NT2/D1 (cell line): ENCODE measurements at regions not wholly inside any gene's neighbourhood (a gene's known extent, or its start where the extent isn't known, plus 50 kb on each side); places are given as distances from the start of the nearest gene placed in this dataset.
"Not testable (repeated sequence)": the region's sequence is repeated elsewhere in the genome, so short reads cannot be mapped to it uniquely, and the experiment has no call there.

ENCODE experiments used
- DNase-seq: peaks from one replicate; pipeline ENCODE4 v3.0.0-alpha.2; 2011; ENCODE audit warnings: low read depth, low spot score
- H3K27me3 ChIP-seq: 2 replicates; pipeline ENCODE4 v1.6.0; 2011; ENCODE audit warnings: mild to moderate bottlenecking; ENCODE audit not compliant: insufficient read length, insufficient read depth
- H3K36me3 ChIP-seq: 2 replicates; pipeline ENCODE4 v1.6.1; 2011; ENCODE audit warnings: mild to moderate bottlenecking, low read length, mixed read lengths; ENCODE audit not compliant: insufficient read depth, insufficient read length
- H3K4me1 ChIP-seq: 2 replicates; pipeline ENCODE4 v1.5.1; 2011; ENCODE audit not compliant: insufficient read depth, insufficient read length
- H3K4me3 ChIP-seq: 2 replicates; pipeline ENCODE4 v1.5.1; 2011; ENCODE audit warnings: low read depth; ENCODE audit not compliant: insufficient read length
- H3K9ac ChIP-seq: 2 replicates; pipeline ENCODE4 v1.6.0; 2011; ENCODE audit warnings: low read depth; ENCODE audit not compliant: insufficient read length
- H3K9me3 ChIP-seq: 2 replicates; pipeline ENCODE4 v1.5.1; 2011; ENCODE audit warnings: mild to moderate bottlenecking, low read length; ENCODE audit not compliant: insufficient read depth
- SUZ12 ChIP-seq: IDR thresholded peaks from 2 replicates; pipeline ENCODE4 v1.6.1; 2011; ENCODE audit not compliant: insufficient read length, insufficient read depth; ENCODE audit errors: extremely low read depth
- YY1 ChIP-seq: IDR thresholded peaks from 2 replicates; pipeline ENCODE4 v1.6.1; 2011; ENCODE audit not compliant: insufficient read length, insufficient read depth
- ZNF274 ChIP-seq: IDR thresholded peaks from 2 replicates; pipeline ENCODE4 v1.6.1; 2011; ENCODE audit warnings: mild to moderate bottlenecking, low read depth, low read length

DNA sequence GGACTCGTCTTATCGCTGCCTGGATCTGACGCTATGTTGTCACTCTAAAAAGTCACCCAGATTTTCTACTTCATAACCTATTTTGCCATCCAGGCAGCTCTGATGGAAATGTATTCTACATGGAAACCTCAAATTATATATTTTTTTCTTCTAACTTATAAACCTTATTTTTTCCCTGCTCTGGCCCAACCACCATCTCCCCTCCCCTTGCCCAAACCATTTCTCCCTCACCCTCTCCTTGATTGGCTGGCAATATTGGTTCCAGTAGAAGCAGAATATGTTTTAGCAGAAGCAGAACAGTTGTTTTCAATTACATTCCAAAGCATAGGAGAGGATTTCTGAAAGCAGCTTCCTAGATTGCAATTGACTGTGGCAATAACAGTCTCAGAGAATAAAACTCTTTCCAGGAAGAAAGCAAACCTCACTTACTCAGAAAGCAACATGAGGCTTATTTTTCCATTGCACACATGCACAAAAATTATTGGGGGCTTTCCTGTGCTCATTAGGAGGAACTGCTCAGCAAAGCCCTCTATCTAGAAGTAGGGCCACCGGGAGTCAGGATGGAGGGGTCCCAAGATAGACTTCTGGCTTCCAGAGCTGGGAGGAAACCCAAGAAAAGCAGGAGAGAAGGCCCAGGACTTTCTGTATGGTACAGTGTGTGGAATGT, 191.8 kb downstream of the ESM1 start:
- no peaks in the 10 kb centered on the region for H3K9me3 ChIP-seq
- H3K9ac ChIP-seq, result no peak overlapping the region
- no peaks in the 10 kb centered on the region for H3K27me3 ChIP-seq
- TF ChIP-seq SUZ12 (no peak), ZNF274 (no peak), YY1 (no peak)
- no peaks in the 10 kb centered on the region for H3K4me1 ChIP-seq
- no peak for DNase-seq
- H3K36me3 ChIP-seq, result no peaks in the 10 kb centered on the region
- no peak overlapping the region for H3K4me3 ChIP-seq

DNA sequence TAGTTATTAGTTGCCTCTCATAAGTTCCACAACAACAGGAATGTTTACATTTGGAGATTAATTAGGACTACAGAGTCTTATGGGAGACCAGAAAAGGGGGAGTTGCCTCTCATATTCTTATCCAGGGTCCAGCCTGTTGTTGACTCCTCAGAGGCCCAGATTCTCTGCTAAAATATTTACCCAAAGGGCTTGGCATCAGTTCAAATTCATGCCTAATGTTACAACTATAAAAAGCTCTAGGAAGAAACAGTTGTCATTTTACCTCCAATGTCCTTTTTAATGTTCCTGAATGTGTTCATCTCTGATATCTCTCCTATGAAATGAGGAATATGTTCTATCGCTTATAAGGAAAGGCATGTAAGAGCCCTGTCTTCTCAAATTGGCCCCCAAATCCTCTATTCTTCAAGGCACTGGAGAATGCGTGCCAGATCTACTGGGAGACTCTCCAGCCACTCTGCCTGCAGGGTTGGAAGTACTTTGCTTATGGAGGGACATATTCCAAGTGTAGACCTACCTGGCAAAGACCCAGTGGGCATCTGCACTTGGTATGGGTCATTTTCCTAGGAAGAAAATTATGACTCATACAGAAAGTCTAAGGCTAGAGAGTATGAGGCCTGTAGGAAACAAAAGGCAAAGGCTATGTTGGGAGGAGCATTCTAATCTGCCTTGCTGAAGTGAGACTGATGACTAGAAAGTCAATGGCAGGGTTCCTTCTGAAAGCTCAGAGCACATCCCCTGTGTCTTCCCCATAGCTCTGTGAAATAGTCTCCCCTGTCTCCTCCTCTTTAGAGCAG, 192.6 kb downstream of the ESM1 start:
- no peaks in the 10 kb centered on the region for H3K27me3 ChIP-seq
- H3K36me3 ChIP-seq, result no peaks in the 10 kb centered on the region
- no peak for TF ChIP-seq YY1
- TF ChIP-seq ZNF274, result no peak
- TF ChIP-seq SUZ12, result no peak
- H3K9me3 ChIP-seq, result no peaks in the 10 kb centered on the region
- DNase-seq, result no peak
- no peaks in the 10 kb centered on the region for H3K4me1 ChIP-seq
- no peak overlapping the region for H3K9ac ChIP-seq
- H3K4me3 ChIP-seq, result no peak overlapping the region

- not testable (repeated sequence) for H3K36me3 ChIP-seq, H3K9ac ChIP-seq, H3K27me3 ChIP-seq, H3K4me1 ChIP-seq, H3K4me3 ChIP-seq, H3K9me3 ChIP-seq, DNase-seq
These were observed 197.5 kb downstream of the ESM1 start for GRCh38 chr5:54787910-54788309.

GRCh38 chr5:54785729-54786591, 199.4 kb downstream of the ESM1 start:
- Histone ChIP-seq H3K9ac (no peak overlapping the region), H3K36me3 (no peaks in the 10 kb centered on the region), H3K4me3 (no peak overlapping the region), H3K9me3 (no peaks in the 10 kb centered on the region), H3K27me3 (no peaks in the 10 kb centered on the region), H3K4me1 (no peaks in the 10 kb centered on the region)
- TF ChIP-seq SUZ12 (no peak), ZNF274 (no peak), YY1 (no peak)
- no peak for DNase-seq

DNA sequence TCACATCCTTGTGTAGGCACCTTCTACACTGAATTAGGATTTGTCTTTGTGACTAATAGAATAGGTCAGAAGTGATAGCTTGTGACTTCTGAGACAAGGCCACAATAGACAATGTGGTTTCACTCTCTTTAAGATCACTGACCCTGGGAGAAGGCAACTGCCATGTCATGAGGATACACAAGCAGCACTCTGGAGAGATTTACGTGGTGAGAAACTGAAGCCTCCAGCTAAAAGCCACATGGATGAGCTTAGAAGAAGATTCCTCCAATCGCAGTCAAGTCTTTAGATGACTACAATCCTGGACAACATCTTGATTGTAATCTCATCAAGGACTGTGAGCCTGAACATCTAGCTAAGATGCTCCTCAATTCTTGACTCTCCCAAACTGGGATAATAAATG, 206.6 kb downstream of the ESM1 start:
- Histone ChIP-seq H3K27me3 (no peaks in the 10 kb centered on the region), H3K9ac (no peak overlapping the region), H3K4me1 (peaks cover 3% of the 10 kb centered on the region), H3K9me3 (no peaks in the 10 kb centered on the region), H3K36me3 (no peaks in the 10 kb centered on the region), H3K4me3 (no peak overlapping the region)
- no peak for DNase-seq
- TF ChIP-seq ZNF274, result no peak
- no peak for TF ChIP-seq YY1
- TF ChIP-seq SUZ12, result no peak

GRCh38 chr5:54775645-54776044, 209.7 kb downstream of the ESM1 start:
- TF ChIP-seq ZNF274 (no peak), SUZ12 (no peak), YY1 (no peak)
- H3K36me3 ChIP-seq, result no peaks in the 10 kb centered on the region
- H3K9me3 ChIP-seq, result no peaks in the 10 kb centered on the region
- no peak for DNase-seq
- H3K4me3 ChIP-seq, result no peak overlapping the region
- no peak overlapping the region for H3K9ac ChIP-seq
- peaks cover 3% of the 10 kb centered on the region for H3K4me1 ChIP-seq
- H3K27me3 ChIP-seq, result no peaks in the 10 kb centered on the region
